ENCODE measurements at regions not wholly inside any gene's neighbourhood (a gene's known extent, or its start where the extent isn't known, plus 50 kb on each side); places are given as distances from the start of the nearest gene placed in this dataset.

DNA sequence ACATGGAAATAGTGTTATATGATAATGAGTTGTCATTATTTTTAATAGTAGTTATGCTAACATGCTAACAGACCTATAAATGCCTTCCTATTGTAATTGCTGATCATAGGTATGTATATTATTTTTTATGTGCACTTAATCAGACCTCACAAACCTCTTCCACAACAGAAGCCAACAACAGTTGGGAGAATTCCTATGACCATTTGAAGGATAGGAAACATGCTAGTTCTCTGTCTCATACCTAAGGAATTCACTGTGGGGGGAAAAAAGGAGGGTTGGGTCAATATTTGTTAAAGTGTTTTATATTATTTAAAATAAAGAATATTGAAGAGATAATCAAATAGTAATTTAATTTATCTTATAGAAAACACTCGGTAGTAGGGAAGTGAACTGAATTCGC, 990.9 kb downstream of the EPHA7 start:
- TF ChIP-seq EZH2phosphoT487 (IDR thresholded peaks at IDR 0.05; ENCODE audit: low read depth, severe bottlenecking, unreplicated experiment) (no peak), CTCF (IDR thresholded peaks at IDR 0.05; ENCODE audit: poor library complexity) (no peak), EZH2 (IDR thresholded peaks at IDR 0.05; ENCODE audit: borderline replicate concordance) (no peak)

All from hepatocyte (in vitro differentiated cells).